Lower leg skin (tissue), 3 donors: ENCODE measurements at regions not wholly inside any gene's neighbourhood (a gene's known extent, or its start where the extent isn't known, plus 50 kb on each side); places are given as distances from the start of the nearest gene placed in this dataset.

Source experiments
- CTCF ChIP-seq, 3 donors: fragments of 450-650 bp; IDR thresholded peaks; one replicate each; pipeline ENCODE4 v1.5.1; 2016; ENCODE audit warnings: antibody characterized with exemption in 3 of 3, mild to moderate bottlenecking in 3 of 3, moderate library complexity in 2 of 3
- POLR2A ChIP-seq, 2 donors: fragments of 450-650 bp; IDR thresholded peaks; one replicate each; pipeline ENCODE4 v1.6.1; 2016 to 2017; ENCODE audit warnings: antibody characterized with exemption in 2 of 2, mild to moderate bottlenecking in 1 of 2, moderate library complexity in 1 of 2

DNA sequence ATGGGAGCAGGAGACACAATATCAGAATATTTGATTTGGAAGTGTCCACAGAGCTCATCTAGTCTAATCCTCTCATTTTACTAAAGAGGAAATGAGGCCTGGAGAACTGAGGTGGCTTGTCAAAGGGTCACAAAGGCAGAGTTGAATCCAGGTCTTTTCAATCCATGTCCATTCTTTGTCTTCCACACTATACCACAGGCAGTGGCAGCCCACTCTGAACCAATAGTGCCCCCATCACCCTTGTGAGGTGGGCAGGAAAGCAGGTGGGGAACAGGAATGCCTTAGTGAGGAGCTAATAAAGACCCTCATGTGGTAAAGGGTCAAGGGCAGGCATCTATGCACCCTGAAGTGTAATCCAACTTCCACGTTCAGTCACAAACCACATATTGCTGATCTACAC, 134.8 kb upstream of the EGLN3 start:
- TF ChIP-seq POLR2A (IDR thresholded peaks at IDR 0.05) (no peak), CTCF (IDR thresholded peaks at IDR 0.05) (no peak)
